ENCODE measurements at regions not wholly inside any gene's neighbourhood (a gene's known extent, or its start where the extent isn't known, plus 50 kb on each side); places are given as distances from the start of the nearest gene placed in this dataset.

DNA sequence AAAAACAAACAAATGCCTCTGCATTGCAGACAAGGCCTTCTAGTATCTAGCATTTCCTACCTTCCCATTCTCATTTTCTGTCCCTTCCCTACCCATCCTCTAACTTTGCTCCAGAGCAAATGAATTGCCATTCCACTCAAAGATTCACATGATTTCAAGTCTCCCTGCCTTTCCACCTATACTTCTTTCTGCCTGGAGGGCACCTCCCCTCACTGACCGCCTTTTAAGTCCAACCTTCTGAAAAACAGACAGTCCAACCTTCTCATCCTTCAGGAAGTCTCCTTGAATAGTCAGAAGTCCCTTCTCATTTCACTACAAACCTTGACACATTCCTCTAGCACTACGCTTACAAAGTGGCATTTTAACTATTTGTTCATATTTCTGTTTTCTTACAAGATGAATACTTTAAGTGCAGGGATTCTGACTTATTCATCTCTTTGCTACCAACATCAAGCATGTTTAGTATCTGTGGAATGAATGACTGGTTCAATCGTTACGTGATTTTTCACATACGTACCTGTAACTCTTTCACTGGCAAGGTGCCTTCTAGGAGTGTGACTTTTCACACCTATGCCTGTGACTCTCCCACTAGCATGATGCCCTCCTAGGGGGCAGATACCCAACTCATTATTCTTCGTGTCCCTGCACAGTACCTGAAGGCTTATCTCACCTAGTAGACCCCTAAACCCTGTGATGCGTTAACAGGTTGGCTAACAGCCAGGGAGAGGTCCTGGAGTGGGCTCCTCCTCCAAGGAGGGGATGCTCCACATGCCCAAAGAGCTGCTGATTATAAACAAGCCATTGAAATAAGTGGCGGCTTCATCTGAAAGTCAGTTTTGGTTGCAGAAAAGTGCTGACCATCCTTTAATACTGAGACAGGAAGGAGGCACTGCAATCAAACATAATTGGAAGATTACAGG is 356.2 kb downstream of the MYCN start:
- no peak for TF ChIP-seq EZH2 (IDR thresholded peaks at IDR 0.05; ENCODE audit: borderline replicate concordance, low read length)
- TF ChIP-seq, protein P1, sequence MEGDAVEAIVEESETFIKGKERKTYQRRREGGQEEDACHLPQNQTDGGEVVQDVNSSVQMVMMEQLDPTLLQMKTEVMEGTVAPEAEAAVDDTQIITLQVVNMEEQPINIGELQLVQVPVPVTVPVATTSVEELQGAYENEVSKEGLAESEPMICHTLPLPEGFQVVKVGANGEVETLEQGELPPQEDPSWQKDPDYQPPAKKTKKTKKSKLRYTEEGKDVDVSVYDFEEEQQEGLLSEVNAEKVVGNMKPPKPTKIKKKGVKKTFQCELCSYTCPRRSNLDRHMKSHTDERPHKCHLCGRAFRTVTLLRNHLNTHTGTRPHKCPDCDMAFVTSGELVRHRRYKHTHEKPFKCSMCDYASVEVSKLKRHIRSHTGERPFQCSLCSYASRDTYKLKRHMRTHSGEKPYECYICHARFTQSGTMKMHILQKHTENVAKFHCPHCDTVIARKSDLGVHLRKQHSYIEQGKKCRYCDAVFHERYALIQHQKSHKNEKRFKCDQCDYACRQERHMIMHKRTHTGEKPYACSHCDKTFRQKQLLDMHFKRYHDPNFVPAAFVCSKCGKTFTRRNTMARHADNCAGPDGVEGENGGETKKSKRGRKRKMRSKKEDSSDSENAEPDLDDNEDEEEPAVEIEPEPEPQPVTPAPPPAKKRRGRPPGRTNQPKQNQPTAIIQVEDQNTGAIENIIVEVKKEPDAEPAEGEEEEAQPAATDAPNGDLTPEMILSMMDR (IDR thresholded peaks at IDR 0.05; ENCODE audit: low read length): no peak

GRCh38 chr2:16296038-16296290 is 355.6 kb downstream of the MYCN start:
- Histone ChIP-seq H3K4me2 (ENCODE audit: low read length) (no peak overlapping the region), H4K20me1 (ENCODE audit: insufficient read depth, low read length) (no peaks in the 10 kb centered on the region), H3K27me3 (ENCODE audit: insufficient read depth, low read length) (no peaks in the 10 kb centered on the region; the same call in 1 of the 2 replicates), H3K36me3 (ENCODE audit: insufficient read depth, low read length) (no peaks in the 10 kb centered on the region), H3K4me3 (ENCODE audit: low read depth, low read length, poor library complexity, severe bottlenecking) (no peak overlapping the region), H3F3A (ENCODE audit: insufficient read depth, low read length) (no peaks in the 10 kb centered on the region), H3K9ac (ENCODE audit: low read length) (no peak overlapping the region), H3K79me2 (ENCODE audit: insufficient read depth, low read length) (no peaks in the 10 kb centered on the region), H3K9me3 (ENCODE audit: low read length) (no peaks in the 10 kb centered on the region), H3K4me1 (ENCODE audit: insufficient read depth, low read length, severe bottlenecking) (no peaks in the 10 kb centered on the region), H2AFZ (ENCODE audit: low read length) (no peak overlapping the region), H3K27ac (ENCODE audit: low read depth, low read length, poor library complexity, severe bottlenecking) (no peak overlapping the region), H3K9me2 (ENCODE audit: low read depth, low read length) (no peaks in the 10 kb centered on the region)
- TF ChIP-seq, protein P1 (IDR thresholded peaks at IDR 0.05; ENCODE audit: low read length): no peak
- TF ChIP-seq EZH2 (IDR thresholded peaks at IDR 0.05; ENCODE audit: borderline replicate concordance, low read length): no peak

More for the DNA sequence above, 356.2 kb downstream of the MYCN start:
- H3F3A ChIP-seq (ENCODE audit: insufficient read depth, low read length): no peaks in the 10 kb centered on the region
- no peaks in the 10 kb centered on the region for H3K36me3 ChIP-seq (ENCODE audit: insufficient read depth, low read length)
- no peak overlapping the region for H3K4me2 ChIP-seq (ENCODE audit: low read length)
- no peaks in the 10 kb centered on the region for H3K4me1 ChIP-seq (ENCODE audit: insufficient read depth, low read length, severe bottlenecking)
- H3K27me3 ChIP-seq (ENCODE audit: insufficient read depth, low read length): no peaks in the 10 kb centered on the region; the same call in 1 of the 2 replicates
- no peak overlapping the region for H2AFZ ChIP-seq (ENCODE audit: low read length)
- no peaks in the 10 kb centered on the region for H3K79me2 ChIP-seq (ENCODE audit: insufficient read depth, low read length)
- no peaks in the 10 kb centered on the region for H4K20me1 ChIP-seq (ENCODE audit: insufficient read depth, low read length)
- H3K4me3 ChIP-seq (ENCODE audit: low read depth, low read length, poor library complexity, severe bottlenecking): no peak overlapping the region
- H3K9ac ChIP-seq (ENCODE audit: low read length): no peak overlapping the region
- H3K9me2 ChIP-seq (ENCODE audit: low read depth, low read length): no peaks in the 10 kb centered on the region
- H3K27ac ChIP-seq (ENCODE audit: low read depth, low read length, poor library complexity, severe bottlenecking): no peak overlapping the region
- H3K9me3 ChIP-seq (ENCODE audit: low read length): no peaks in the 10 kb centered on the region

DNA sequence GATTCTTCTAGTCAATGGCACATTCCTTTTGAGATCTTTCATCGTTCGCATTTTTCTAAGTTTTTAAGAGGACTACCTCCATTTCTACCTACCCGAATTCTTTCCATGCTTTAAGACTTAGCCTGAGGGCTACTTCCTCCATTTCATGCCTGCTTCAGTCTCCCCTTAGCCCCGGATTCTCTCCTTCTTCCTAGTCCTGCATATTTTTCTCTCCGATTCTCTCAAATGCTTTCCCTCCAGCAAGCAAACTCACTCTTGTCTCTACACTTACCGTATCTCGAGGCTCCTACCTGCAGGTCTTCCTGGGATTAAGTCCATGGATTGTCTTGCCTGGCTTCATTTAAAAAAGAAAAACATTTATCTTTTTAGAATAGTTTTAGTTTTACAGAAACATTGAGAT is 354.4 kb downstream of the MYCN start:
- TF ChIP-seq, protein P1 (IDR thresholded peaks at IDR 0.05; ENCODE audit: low read length): no peak
- no peak for TF ChIP-seq EZH2 (IDR thresholded peaks at IDR 0.05; ENCODE audit: borderline replicate concordance, low read length)
- no peak overlapping the region for H2AFZ ChIP-seq (ENCODE audit: low read length)
- H3F3A ChIP-seq (ENCODE audit: insufficient read depth, low read length): no peaks in the 10 kb centered on the region
- H3K27ac ChIP-seq (ENCODE audit: low read depth, low read length, poor library complexity, severe bottlenecking): no peak overlapping the region
- H3K79me2 ChIP-seq (ENCODE audit: insufficient read depth, low read length): no peaks in the 10 kb centered on the region
- no peak overlapping the region for H3K4me3 ChIP-seq (ENCODE audit: low read depth, low read length, poor library complexity, severe bottlenecking)
- H3K36me3 ChIP-seq (ENCODE audit: insufficient read depth, low read length): no peaks in the 10 kb centered on the region
- H3K9me2 ChIP-seq (ENCODE audit: low read depth, low read length): no peaks in the 10 kb centered on the region
- no peak overlapping the region for H3K4me2 ChIP-seq (ENCODE audit: low read length)
- no peaks in the 10 kb centered on the region for H3K4me1 ChIP-seq (ENCODE audit: insufficient read depth, low read length, severe bottlenecking)
- no peak overlapping the region for H3K9ac ChIP-seq (ENCODE audit: low read length)
- H4K20me1 ChIP-seq (ENCODE audit: insufficient read depth, low read length): no peaks in the 10 kb centered on the region
- H3K9me3 ChIP-seq (ENCODE audit: low read length): no peaks in the 10 kb centered on the region
- H3K27me3 ChIP-seq (ENCODE audit: insufficient read depth, low read length): no peaks in the 10 kb centered on the region
